Erythroblast (primary cell): ENCODE measurements at regions not wholly inside any gene's neighbourhood (a gene's known extent, or its start where the extent isn't known, plus 50 kb on each side); places are given as distances from the start of the nearest gene placed in this dataset.

Experiments
- GATA1 ChIP-seq: IDR thresholded peaks from 2 replicates; pipeline ENCODE4 v1.6.1; 2011; ENCODE audit warnings: low read depth, mild to moderate bottlenecking, control low read depth, low read length, moderate library complexity
- POLR2A ChIP-seq: IDR thresholded peaks from 2 replicates; pipeline ENCODE4 v1.6.1; 2011; ENCODE audit warnings: mild to moderate bottlenecking, low read length

GRCh38 chr6:141252828-141253608 lies 879.7 kb upstream of the GJE1 start:
- TF ChIP-seq POLR2A (no peak), GATA1 (no peak)
